ENCODE measurements at regions not wholly inside any gene's neighbourhood (a gene's known extent, or its start where the extent isn't known, plus 50 kb on each side); places are given as distances from the start of the nearest gene placed in this dataset.

DNA sequence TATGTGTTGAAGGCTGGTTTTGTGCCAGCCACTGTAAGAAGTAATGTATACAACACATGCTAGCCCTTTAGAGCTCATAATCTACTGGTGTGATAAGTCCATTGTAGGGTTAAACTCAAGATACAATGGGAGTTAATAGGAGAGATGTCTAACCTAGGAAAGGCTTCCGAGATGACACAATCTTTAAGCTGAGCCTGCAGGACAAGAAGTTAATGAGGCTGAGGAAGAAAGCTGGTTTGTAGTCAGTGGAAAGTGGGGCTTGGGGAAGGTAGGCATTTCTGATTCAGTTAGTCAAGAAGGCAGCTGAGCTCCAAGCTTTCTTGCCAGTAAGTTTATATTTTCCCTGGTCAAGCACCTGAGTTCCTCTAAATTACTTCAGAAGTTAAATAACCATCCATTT lies 83.0 kb upstream of the TGFBR2 start:
- TF ChIP-seq, protein P1, sequence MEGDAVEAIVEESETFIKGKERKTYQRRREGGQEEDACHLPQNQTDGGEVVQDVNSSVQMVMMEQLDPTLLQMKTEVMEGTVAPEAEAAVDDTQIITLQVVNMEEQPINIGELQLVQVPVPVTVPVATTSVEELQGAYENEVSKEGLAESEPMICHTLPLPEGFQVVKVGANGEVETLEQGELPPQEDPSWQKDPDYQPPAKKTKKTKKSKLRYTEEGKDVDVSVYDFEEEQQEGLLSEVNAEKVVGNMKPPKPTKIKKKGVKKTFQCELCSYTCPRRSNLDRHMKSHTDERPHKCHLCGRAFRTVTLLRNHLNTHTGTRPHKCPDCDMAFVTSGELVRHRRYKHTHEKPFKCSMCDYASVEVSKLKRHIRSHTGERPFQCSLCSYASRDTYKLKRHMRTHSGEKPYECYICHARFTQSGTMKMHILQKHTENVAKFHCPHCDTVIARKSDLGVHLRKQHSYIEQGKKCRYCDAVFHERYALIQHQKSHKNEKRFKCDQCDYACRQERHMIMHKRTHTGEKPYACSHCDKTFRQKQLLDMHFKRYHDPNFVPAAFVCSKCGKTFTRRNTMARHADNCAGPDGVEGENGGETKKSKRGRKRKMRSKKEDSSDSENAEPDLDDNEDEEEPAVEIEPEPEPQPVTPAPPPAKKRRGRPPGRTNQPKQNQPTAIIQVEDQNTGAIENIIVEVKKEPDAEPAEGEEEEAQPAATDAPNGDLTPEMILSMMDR (IDR thresholded peaks at IDR 0.05), result no peak
- TF ChIP-seq POLR2AphosphoS5 (IDR thresholded peaks at IDR 0.05), result no peak
- TF ChIP-seq POLR2A (IDR thresholded peaks at IDR 0.05), result no peak
